ENCODE measurements at regions not wholly inside any gene's neighbourhood (a gene's known extent, or its start where the extent isn't known, plus 50 kb on each side); places are given as distances from the start of the nearest gene placed in this dataset.
"Not testable (repeated sequence)": the region's sequence is repeated elsewhere in the genome, so short reads cannot be mapped to it uniquely, and the experiment has no call there.

DNA sequence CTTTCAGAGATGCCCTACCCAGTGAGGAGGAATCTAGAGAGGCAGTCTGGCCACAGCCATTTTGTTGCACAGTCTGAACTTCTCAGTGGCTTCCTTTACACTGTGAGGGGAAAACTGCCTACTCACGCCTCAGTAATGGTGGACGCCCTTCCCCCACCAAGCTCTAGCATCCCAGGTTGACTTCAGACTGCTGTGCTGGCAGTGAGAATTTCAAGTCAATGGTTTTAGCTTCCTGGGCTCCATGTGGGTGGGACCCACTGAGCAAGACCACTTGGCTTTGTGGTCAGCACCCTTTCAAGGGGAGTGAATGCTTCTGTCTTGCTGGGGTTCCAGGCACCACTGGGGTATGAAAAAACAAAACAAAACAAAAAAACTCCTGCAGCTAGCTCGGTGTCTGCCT lies 663.2 kb upstream of the ZNF385D start:
- DNase-seq = no peak

DNA sequence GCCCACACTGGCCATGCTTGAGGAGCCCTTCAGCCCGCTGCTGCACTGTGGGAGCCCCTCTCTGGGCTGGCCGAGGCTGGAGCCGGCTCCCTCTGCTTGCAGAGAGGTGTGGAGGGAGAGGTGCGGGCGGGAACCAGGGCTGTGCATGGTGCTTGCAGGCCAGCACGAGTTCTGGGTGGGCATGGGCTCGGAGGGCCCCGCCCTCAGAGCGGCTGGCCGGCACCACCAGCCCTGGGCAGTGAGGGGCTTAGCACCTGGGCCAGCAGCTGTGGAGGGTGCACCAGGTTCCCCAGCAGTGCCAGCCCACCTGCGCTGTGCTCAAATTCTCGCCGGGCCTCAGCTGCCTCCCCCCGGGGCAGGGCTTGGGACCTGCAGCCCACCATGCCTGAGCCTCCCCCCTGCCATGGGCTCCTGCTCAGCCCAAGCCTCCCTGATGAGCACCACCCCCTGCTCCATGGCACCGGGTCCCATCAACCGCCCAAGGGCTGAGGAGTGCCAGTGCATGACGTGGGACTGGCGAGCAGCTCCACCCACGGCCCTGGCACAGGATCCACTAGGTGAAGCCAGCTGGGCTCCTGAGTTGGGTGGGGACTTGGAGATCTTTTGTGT lies 665.9 kb upstream of the ZNF385D start:
- not testable (repeated sequence) for DNase-seq

DNA sequence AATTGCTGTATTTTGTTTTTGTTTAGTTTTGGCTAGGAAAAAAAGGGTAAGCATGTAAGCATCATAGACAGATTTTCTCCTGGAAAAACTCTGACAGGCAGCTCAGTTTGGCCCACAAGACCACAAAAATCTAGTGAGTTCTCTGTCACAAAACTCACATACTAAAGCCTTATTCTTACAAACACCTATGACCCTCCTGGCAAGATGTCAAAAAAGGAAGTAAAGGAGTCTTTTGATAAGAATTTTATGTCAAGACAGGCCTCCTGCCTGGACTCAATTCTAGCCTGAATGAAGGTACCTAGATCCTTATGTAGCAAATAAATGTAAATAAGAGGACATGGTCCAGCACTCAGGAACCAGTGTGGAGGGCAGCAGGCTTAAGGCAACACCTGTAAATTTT lies 668.3 kb upstream of the ZNF385D start:
- DNase-seq = no peak

DNA sequence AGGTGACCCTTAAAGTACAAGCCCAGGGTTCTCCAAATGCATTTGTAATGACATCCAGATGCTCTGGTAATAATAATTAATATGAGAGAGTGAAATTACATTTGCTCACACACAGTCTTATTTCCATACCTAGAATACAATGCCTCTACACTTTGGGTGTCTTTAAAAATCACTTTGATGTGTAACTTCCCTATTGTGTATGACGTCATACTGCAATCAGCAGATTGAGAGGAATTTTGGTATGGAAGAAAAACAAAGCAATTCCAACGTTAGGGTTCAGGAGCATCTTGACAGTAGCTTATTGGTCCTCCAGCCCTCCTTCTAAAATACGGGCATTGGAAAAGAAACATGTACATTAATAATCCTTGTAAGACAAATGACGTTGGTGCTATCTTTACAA lies 670.6 kb upstream of the ZNF385D start:
- DNase-seq = no peak

DNA sequence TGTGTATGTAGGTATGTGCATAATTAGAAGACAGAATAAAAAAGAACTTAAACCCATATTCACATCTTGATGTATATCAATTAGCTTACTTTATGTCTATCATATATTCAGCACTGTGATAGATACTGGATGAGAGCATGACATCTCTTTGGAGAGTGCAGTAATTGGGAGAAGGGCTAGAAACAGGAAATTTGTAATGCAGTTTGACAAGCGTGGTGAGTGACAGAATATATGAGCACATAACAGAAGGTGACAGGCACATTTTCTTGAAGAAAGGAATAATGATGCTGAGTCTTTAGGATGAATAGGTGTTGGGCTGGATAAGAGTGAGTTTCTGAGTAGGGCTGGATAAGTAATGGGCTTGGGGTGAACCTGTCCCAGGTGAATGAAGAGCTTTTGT lies 680.3 kb upstream of the ZNF385D start:
- DNase-seq = no peak

DNA sequence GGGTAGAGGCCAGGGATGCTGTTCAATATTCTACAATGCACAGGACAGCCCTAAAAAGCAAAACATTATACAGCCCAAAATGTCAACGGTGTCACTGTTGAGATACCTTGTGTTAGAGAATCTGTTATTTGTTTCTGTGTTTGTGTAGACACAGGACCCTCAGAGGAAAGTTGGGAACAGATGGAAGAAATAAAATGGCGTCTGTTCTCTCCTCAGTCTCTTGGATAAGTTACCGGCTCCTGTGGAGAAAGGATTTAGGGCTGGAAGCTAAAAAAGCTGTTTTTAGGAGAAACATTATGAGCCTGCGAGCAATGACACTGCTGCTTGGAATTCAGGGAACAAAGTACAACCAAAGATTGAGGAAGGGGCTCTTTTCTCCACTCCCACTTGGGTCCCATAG lies 688.6 kb upstream of the ZNF385D start:
- no peak for DNase-seq

DNA sequence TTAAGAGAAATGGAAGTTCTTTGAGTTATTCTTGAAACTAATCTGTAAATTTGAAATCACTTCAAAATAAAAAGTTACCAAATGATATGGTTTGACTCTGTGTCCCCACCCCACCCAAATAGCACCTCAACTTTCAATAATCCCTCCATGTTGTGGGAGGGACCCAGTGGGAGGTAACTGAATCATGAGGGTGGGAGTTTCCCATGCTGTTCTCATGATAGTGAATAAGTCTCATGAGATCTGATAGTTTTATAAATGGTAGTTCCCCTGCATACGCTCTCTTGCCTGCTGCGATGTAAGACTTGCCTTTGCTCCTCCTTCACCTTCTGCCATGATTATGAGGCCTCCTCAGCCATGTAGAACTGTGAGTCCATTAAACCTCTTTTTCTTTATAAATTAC lies 690.7 kb upstream of the ZNF385D start:
- DNase-seq = no peak

DNA sequence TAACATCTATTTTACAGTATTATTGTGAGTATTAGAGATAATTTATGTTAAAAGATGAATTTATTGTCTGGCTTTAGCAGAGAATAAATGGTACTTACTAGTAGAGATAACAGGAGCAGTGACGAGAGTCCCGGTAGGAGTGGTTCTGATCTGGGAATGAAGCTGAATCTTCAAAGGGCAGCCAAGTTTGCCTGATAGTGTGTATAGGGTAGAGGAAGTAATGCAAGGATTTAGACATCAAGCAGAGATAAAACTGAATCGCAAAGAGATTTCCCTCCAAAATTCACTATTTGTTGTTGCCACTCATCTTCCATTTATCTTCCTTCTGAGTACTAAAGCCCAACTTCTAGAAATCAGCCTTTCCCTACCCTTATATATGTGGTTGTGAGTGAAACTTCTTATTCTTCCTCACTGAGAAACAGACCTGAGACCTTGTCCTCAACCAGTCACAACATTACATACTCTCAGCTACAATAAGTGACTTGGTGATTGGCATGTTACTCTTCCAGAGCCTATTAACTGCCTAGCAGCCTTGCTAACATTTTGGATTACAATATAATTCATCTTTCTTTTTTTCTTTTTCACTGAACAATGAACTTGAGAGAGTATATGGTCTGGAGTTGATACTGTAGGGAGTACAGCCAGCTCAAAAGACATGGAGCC lies 692.7 kb upstream of the ZNF385D start:
- no peak for DNase-seq

DNA sequence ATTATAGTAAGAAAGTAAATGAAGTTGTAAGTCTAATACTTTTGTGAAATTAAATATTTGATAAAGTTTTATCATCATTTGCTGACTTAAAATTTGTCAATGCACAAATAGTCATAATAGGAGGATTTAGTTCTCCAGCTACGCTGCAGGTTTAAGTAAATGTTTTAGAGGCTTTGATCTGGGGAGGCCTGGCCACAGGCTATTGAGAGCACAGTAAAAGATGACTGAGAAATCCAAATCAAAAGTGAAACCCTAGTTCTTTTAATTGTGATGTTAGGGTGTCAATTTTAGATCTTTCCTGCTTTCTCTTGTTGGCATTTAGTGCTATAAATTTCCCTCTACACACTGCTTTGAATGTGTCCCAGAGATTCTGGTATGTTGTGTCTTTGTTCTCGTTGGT lies 694.3 kb upstream of the ZNF385D start:
- DNase-seq = not testable (repeated sequence)

DNA sequence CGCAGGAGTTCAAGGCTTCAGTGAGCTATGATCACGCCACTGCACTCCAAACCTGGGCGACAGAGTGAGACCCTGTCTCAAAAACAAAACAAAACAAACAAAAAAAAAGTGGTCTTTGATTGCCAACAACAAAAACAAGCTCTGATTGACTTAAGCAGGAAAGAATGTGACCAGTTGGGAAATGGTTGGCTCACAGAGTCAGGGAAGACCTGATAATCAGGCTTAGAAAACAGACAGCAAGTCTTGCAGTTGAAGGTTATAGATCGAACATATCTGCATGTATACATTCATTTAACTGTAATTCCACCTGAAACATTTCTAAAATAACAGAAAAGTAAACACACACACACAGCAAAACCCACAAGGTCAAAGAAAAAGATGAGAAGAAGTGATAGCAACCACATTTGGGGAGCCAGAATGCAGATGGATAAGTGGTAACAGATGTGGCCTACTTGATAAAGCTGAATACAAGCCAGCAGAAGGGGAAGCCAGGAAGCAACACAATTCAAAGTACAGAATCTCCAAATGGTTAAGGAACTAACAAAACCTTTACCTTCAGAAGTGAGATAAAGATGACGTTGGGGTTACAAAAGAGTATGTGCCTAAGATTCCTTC lies 699.9 kb upstream of the ZNF385D start:
- no peak for DNase-seq

DNA sequence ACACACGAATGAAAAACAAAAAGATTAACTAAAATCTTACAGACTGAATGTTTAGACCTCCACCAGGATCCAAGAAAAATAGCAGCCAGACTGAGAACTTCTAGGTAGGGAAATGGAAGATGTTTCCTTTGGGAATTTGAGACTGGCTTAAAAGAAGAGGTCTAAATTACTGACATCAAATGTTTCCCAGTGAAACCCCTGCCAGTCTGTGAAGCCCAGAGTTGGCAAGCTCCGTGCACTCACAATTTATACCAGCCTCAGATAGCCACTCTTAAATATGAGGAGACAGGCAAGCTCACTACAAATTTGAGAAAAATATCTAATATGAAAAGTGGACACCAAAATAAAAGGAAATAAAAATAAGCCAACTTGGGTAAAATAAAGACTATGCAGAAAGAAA lies 700.5 kb upstream of the ZNF385D start:
- DNase-seq = no peak

DNA sequence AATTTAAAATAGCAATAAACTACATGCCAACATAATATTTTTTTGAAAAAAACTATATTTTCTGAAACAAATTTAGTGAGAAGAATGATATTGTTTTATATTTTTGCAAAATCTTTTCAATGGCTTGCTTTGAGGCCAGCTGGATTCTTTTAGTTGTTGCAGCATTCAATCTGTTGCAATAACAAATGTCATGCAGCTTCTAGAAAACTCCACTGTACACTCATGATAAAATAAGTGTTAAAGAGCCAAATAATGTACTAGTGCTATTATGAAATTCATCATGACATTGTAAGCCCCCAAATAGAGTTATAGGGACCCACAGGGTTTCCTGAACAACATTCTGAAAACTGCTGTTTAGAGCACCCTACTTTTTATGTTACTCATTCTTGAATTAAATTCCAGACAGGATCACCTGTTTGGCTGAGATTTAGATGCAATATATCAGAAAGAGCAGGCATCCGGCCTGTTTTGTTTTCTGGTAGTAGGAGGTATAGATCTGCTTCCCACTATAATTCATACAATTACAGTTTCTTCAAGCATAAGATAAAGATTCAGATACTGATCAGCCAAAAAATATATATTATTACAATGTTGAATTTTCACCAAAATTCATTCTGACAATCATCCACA lies 703.0 kb upstream of the ZNF385D start:
- DNase-seq = no peak

DNA sequence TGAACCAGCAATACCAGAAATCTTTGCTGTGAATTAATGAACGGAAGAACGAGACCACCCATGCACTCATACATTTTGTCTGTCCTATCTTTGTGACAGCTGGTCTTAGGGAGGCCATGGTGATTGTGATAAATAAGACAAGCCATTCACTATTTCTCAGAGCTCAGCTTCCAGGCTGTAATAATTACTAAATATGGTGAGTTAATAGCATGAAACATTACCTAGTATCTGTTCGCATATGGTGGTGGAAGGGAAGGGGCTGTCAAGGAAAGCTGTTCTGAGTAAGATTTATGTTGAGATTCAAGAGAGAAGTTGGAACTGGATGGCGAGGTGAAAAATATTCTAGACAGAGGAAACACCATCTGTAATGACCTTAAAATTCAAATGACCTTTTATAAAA lies 719.0 kb upstream of the ZNF385D start:
- no peak for DNase-seq

DNA sequence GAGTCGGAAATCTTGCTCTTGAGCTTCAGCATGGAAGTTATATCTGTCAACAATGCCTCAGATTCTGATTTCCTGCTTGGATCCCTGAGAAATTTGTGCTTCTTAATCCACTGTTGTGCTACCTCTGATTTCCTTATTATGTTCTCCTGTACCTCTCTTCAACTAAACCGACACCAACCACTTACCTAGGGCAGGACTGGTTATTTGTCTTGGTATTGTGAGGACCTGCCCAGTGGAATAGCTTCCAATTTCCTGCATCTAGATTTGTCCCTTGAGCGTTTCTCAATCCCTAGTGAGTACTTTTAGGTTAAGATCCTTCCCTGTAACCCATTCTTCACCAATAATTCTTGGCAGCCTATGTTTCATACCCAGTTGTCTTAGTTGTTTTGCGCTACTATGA lies 720.5 kb upstream of the ZNF385D start:
- DNase-seq = no peak

DNA sequence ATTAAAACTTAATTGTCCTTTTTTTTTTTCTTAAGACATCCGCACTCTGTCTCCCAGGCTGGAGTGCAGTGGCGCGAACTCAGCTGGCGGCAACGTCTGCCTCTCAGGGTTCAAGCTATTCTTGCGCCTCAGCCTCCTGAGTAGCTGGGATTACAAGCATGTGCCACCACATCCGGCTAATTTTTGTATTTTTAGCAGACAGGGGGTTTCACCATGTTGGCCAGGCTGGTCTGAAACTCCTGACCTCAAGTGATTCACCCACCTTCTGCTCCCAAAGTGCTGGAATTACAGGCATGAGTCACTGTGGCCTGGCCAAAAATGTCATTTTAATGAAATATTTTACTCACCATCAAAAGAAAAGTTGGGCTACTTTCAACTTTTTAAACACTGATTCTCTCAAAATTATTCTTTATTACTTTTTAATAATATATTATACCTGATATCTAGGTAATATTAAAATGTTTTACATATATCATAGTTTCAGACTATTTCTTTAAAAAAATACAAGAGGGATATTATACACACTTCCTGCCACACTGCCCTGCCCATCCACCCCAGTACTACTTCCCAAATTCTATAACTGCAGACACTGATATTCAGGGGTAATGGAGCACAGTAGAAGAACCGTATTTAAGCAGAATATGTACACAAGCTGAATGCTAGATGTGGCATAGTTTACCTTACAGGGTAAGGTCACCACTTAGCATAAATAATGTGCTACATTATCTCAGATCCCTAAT lies 723.9 kb upstream of the ZNF385D start:
- no peak for DNase-seq

DNA sequence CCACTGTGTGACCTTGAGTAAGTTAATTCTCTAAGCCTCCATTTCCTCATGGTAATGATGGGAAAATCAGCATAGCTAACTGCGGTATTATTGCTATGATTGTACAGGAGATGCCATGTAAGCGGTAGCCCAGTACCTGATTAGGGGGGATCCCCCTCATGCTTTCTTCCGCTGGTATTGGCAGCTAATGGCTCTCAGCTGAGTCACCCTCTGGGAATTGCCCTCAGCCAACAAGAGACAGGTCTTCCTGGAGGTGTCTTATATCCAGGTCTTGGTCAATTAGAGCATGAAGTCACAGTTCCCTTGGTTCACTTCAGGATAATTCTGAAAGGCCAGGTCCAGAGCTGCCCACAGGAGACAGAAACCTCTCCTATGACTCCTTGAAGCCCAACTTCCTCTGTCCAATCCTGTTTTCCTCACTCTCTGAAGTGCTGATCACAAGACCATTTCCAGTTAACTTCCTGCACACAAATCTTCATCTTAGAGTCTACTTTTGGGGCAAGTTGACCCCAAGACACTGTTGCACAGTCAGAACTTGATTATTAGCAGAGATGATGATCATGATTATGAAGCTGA lies 724.7 kb upstream of the ZNF385D start:
- no peak for DNase-seq

DNA sequence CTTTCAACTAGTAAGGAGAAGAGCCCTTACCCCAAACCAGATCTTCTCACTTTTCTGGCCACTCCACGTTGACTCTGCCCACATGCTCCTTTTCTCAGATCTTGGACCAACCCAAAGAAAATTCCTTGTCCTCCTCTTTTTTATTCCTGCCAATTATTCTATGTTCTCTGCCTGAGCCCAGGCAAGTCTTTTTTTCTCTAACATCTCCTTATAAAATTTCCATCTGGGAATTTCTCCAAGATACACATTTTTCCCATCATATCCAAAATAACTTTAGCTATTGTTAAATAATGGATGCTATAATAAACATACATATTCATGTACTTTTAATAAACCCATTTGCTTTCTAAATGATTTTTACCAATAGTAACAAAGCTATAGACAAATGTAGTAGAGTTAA lies 726.0 kb upstream of the ZNF385D start:
- DNase-seq = no peak

DNA sequence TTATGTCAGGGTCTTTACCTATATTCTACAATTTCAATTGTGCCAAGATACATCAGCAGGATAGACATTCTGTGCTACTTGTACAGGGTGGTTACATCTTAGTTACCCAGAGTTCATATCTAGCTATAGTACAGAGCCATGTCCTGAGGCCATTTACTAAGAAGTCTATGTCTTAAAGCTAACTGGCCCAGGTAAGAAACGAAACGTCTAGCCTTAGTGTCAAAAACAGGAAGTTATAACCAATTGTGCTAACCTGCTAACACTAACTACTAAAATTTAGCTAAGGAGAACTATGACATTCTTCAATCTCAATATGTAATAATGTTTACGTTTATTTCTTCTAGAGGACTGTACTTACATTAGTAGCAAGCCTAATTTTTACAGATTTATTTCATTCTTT lies 717.2 kb upstream of the UBE2E2 start:
- DNase-seq = no peak

DNA sequence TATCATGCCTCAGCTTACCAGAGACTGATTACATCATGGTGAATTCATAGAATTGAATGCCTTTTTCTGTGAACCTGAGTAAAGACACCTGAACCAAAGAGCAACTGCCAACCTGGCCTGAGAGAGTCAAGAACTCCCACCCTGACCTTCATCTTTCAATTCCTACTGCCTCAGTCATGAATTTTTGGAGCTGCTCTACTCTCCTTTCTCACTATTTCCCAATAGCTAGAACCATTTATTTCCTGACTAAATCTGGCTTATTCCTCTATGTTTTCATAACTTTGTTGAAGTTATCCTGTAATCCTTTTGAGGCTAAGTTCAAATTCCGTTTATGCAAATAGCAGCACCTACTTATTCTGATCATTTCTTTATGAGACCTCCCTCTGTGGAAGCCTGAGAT lies 712.4 kb upstream of the UBE2E2 start:
- no peak for DNase-seq

DNA sequence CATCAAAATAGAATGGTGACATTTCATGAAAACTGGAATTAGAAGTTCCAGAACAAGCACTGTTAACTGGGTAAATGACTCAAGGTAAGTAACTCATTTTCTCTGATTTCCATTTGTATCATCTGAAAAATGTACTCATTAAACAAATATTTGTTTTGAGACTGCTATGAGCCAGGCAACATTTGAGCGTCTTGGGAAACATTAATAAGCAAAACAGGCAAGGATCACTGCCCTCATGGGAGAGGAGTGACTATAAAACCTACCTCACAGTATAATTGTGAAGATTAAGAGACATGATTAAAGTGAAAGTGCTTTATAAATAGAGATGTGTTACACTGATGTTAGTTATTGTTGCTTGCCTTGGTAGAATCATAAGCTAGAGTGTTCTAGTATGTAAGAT lies 711.8 kb upstream of the UBE2E2 start:
- no peak for DNase-seq

DNA sequence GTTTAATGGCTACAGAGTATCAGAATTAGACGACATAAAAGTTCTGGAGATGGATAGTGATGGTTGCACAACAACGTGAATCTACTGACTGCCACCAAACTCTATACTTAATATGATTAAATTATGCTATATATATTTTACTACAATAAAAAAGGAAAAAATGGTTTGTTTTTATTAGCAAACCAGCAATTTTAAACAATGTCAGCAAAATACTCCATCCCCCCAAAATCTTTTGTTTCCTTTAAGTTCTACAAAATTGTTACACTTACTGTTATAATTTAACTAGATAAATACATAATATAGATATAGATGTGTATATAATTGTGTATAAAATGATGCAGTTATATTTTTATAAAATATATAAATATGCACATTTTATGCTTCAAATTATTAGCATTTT lies 710.8 kb upstream of the UBE2E2 start:
- DNase-seq = no peak

DNA sequence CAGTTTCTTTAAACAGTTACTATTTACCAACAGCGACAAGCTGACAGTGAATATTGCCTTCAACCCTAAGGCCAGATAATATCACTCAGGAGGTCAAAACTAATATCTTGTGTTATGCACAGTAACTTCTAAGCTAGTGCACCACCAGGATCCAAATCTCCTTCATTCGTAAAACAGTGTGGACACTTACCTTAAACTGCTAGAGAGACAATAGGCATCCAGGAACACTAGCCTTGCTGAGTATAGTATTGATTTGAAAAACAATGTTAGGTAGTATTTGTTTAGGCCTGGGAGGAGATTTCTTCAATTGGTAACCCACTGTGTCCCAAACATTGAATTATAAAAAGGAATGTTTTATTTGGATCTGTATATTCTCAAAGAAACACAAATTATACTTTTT lies 707.9 kb upstream of the UBE2E2 start:
- DNase-seq = no peak

DNA sequence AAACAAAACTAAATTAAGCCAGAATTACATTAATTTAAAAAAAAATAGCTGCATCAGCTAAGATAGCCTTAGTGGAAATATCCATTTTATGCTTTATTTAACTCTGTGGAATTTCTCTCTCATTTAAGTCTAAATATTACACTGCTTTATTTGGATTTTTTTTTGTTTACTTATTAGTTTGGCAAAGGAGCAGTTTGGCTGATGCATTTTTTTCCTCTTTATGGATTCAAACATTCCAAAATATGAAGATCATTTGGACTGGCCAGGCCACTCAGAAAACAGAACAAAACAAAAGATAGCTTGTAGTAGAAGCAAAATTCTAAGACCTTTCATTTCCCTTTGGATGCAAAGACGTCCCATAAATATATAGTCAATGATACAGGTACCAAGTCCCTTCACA lies 707.3 kb upstream of the UBE2E2 start:
- no peak for DNase-seq
